ENCODE measurements at regions not wholly inside any gene's neighbourhood (a gene's known extent, or its start where the extent isn't known, plus 50 kb on each side); places are given as distances from the start of the nearest gene placed in this dataset.

DNA sequence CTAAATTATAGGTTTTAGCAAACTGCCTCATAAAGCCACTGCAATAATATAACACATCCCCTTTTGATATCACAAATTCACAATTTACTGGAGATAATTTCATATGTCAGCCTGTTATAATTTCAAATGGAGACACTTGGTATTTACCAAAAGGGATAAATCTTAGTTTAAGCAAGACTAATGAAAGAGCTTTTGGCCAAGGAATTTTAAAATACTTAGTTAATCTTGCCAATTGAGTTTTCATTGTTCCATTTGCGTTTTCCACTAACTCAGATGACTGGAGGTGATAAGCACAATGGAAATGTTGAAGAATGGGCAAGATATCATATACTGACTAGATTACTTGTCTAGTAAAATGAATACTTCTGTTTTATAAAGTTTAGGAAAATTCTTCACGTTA is 379.3 kb upstream of the SYT4 start:
- no peak for TF ChIP-seq CTCF (IDR thresholded peaks at IDR 0.05)
- H3K9me3 ChIP-seq: no peaks in the 10 kb centered on the region
- intact Hi-C loops (cut with DNase I, micrococcal nuclease): no loop called here
- no peak for DNase-seq
- no peaks in the 10 kb centered on the region for H3K36me3 ChIP-seq (ENCODE audit: low read depth)
- no peaks in the 10 kb centered on the region for H3K4me1 ChIP-seq (ENCODE audit: low read depth)
- no peak for ATAC-seq
- H3K4me3 ChIP-seq: no peak overlapping the region

GRCh38 chr18:43661570-43661969 is 384.3 kb upstream of the SYT4 start:
- Histone ChIP-seq H3K9me3 (no peaks in the 10 kb centered on the region), H3K4me3 (no peak overlapping the region), H3K4me1 (ENCODE audit: low read depth) (no peaks in the 10 kb centered on the region), H3K36me3 (ENCODE audit: low read depth) (no peaks in the 10 kb centered on the region)
- DNase-seq: peak in 1 of 3 donors; percentile 12
- ATAC-seq: no peak
- no peak for TF ChIP-seq CTCF (IDR thresholded peaks at IDR 0.05)
- intact Hi-C loops (cut with DNase I, micrococcal nuclease): no loop called here

GRCh38 chr18:43662657-43663056 is 385.4 kb upstream of the SYT4 start:
- intact Hi-C loops (cut with DNase I, micrococcal nuclease): no loop called here
- TF ChIP-seq CTCF (IDR thresholded peaks at IDR 0.05): no peak
- no peaks in the 10 kb centered on the region for H3K9me3 ChIP-seq
- no peak for DNase-seq
- ATAC-seq: no peak
- H3K4me3 ChIP-seq: no peak overlapping the region
- no peaks in the 10 kb centered on the region for H3K36me3 ChIP-seq (ENCODE audit: low read depth)
- H3K4me1 ChIP-seq (ENCODE audit: low read depth): no peaks in the 10 kb centered on the region

- DNase-seq (no peak), ATAC-seq (no peak)
- Histone ChIP-seq H3K4me1 (ENCODE audit: low read depth) (no peaks in the 10 kb centered on the region), H3K4me3 (no peak overlapping the region), H3K36me3 (ENCODE audit: low read depth) (no peaks in the 10 kb centered on the region), H3K9me3 (no peaks in the 10 kb centered on the region)
- intact Hi-C loops (cut with DNase I, micrococcal nuclease): no loop called here
- TF ChIP-seq CTCF (IDR thresholded peaks at IDR 0.05): no peak
These were observed 385.9 kb upstream of the SYT4 start for GRCh38 chr18:43663159-43663558.

DNA sequence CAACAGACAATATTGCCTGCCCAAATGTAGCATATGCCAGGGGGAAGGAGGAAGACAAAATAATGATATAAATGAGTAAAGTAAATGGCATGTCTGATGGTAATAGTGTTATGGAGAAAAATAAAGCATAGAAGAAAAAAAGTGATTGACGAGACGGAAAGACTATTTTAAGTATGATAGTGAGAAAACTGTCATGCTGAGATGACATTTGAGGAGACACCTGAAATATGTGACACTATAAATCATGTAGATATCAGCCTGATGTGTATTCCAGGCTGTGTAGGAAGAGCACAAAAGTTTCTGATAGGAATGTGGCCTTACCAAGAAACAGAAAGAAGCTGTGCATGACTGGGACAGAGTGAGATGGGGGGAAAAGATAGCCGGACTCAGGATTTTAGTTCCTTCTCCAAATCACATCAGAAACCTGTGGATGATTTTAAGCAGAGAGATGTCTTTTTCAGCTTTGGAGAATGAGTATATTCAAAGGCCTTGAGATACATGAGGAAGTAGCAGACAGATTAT is 387.3 kb upstream of the SYT4 start:
- intact Hi-C loops (cut with DNase I, micrococcal nuclease): no loop called here
- DNase-seq (no peak), ATAC-seq (no peak)
- TF ChIP-seq CTCF (IDR thresholded peaks at IDR 0.05): no peak
- no peak overlapping the region for H3K4me3 ChIP-seq
- H3K9me3 ChIP-seq: no peaks in the 10 kb centered on the region
- H3K36me3 ChIP-seq (ENCODE audit: low read depth): no peaks in the 10 kb centered on the region
- no peaks in the 10 kb centered on the region for H3K4me1 ChIP-seq (ENCODE audit: low read depth)
